ENCODE measurements at regions not wholly inside any gene's neighbourhood (a gene's known extent, or its start where the extent isn't known, plus 50 kb on each side); places are given as distances from the start of the nearest gene placed in this dataset.

DNA sequence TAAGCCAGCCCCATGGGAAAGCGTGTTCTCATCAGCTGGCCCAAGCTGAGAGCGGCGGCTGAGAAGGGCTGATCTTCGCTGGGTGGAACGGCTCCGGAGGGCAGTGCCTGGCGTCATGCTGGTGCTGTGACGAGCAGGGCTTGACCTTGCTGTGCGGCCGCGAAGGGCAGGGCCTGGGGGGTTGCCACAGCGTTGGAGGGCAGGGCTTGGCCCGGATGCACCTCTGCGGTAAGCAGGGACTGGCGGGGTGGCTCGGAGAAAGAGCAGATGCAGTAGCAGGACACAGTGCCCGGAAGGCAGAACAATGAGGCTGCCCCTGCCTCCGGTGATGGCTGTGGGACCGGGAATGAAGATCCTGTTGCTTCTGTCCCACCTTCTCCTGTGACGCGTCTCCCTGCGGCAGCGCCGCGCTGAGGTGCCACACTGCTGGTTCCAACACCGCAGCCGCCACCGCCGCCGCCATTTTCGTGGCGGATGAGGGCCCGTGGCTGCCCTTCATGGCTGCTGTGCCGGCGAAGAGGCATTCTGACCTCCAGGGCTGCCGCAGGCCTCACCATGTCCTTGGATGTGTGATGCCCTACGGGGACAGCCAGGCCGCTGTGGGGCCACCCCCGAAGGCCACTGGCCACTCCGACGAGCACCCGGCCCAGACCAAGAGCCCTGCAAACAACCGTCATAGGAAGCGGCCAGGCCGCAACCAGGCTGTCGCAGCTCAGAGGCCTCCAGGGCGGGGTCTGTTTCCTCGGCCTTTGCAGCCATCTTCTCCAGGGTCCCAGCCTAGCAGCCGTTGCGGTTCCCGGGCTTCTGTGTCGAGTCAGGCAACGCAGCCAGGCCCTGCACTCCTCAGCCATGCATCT is 890.5 kb upstream of the CTNND2 start:
- in situ Hi-C loops (cut with HindIII; ENCODE audit: low sequenced_read_pairs): no loop called here

GRCh38 chr5:12793373-12793772 is 889.1 kb upstream of the CTNND2 start:
- in situ Hi-C loops (cut with HindIII; ENCODE audit: low sequenced_read_pairs): no loop called here

- in situ Hi-C loops (cut with HindIII; ENCODE audit: low sequenced_read_pairs): no loop called here
Measured at GRCh38 chr5:12780536-12780935, 876.3 kb upstream of the CTNND2 start.

DNA sequence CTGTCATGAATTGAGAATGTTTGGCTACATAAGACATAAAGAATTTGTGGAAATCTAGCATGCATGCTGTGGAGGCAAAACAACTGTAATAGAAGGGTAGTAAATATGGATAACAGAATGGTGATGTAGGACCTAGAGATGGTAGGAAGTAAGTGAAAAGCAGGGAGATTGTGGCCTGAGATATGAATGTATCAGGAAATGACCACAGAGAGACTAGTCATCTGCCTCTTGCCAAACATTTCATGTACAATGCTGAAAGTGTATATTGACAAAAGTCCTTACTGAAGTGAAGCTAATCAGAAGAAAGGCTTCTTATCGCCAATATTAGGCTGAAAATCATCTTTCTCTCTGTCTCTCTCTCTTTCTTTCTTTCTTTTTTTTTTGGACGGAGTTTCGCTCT is 873.1 kb upstream of the CTNND2 start:
- in situ Hi-C loops (cut with HindIII; ENCODE audit: low sequenced_read_pairs): no loop called here

DNA sequence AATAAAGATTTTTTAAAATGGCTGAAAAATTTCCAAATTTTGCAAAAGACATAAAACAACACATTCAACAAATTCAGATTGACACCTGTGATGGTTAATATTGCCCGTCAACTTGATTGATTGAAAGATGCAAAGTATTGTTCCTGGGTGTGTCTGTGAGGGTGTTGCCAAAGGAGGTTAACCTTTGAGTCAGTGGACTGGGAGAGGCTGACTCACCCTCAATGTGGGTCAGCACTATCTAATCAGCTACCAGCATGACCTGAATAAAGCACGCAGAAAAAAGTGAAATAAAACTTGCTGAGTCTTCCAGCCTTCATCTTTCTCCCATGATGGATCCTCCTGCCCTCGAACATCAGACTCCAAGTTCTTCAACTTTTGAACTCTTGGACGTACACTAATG is 868.0 kb upstream of the CTNND2 start:
- in situ Hi-C loops (cut with HindIII; ENCODE audit: low sequenced_read_pairs): no loop called here

DNA sequence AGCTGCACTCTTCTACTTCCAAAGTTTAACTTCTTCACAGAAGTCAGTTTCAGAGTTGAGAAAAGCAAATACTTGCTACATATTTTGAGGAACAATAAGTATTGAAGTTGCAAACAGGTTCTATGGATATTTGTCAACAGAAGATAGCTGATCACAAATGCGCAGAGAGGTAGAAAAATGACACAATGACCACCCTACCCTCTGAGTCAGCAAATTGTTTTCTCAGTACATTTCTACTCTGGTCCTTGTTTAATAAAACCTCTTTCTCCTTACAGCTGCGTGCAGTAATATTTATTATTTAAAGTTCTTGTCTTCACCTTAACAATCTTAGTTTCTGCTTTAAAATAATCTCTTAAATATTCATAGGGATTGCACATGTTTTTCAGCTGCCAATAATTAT is 855.1 kb upstream of the CTNND2 start:
- in situ Hi-C loops (cut with HindIII; ENCODE audit: low sequenced_read_pairs): no loop called here

- in situ Hi-C loops (cut with HindIII; ENCODE audit: low sequenced_read_pairs): no loop called here
Measured at GRCh38 chr5:12757035-12757434, 852.8 kb upstream of the CTNND2 start.

DNA sequence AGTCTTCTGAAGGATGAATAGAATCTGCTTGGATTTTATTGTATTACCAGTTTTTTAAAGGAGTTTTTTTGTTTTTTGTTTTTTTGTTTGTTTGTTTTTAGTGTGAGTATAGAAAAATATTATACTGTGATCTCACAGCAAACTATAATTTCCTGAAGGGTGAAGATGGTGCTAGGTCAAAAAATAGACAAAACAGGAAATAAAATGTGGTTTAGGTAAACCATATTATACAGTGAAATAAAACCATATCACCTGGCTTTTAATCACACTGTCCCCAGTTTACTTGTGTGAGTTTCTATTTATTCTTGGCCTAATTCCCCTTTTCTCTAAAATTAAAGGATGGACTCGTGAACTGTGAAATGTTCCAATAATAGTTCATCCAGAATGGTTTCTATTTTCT is 841.3 kb upstream of the CTNND2 start:
- in situ Hi-C loops (cut with HindIII; ENCODE audit: low sequenced_read_pairs): no loop called here

DNA sequence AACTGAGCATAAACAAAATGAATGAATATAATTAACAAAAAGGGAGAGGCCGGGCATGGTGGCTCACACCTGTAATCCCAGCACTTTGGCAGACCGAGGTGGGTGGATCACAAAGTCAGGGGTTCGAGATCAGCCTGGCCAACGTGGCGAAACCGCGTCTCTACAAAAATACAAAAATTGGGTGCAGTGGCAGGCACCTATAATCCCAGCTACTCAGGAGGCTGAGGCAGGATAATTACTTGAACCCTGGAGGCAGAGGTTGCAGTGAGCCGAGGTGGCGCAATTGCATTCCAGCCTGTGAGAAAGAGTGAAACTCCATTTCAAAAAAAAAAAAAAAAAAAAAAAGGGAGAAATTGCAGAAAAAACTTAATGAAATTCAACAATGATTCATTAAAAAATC is 839.3 kb upstream of the CTNND2 start:
- in situ Hi-C loops (cut with HindIII; ENCODE audit: low sequenced_read_pairs): no loop called here

DNA sequence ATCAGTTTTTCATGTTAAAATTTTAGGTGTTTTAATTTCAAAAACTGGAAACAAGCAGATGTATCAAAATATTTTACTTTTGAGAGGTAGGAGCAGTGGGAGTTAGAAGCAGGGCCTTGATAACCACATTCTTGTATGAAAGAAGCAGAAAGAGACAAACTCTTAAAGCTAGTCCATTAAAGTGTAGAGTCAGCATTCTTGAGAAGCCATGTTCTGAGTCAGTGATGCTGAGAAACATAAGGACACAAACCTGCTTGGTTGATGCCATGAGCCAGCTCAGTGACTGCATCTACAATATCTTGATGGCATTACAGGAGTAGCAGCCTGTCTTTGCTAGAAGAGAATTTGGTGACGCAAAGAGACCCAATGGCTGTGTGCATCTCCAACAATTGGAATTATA is 826.1 kb upstream of the CTNND2 start:
- in situ Hi-C loops (cut with HindIII; ENCODE audit: low sequenced_read_pairs): no loop called here

DNA sequence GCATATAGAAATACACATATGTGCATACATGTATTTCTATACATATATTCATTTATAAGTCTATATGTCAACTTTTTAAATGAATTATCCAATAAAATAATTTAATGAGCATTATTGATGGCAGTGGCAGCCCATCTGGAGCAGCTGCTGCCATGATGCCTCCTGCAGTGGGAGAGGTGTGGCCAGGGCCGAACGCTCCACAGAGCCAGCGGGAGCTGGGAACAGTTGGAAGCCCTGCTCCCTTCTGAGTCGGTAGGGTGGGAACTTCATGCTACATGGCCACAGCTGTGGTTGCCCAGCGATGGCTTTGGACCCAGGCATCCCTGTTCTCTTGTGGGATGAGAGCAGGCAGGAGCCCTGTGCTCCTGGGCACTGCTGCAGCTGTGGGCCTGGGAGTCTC is 812.4 kb upstream of the CTNND2 start:
- in situ Hi-C loops (cut with HindIII; ENCODE audit: low sequenced_read_pairs): no loop called here

DNA sequence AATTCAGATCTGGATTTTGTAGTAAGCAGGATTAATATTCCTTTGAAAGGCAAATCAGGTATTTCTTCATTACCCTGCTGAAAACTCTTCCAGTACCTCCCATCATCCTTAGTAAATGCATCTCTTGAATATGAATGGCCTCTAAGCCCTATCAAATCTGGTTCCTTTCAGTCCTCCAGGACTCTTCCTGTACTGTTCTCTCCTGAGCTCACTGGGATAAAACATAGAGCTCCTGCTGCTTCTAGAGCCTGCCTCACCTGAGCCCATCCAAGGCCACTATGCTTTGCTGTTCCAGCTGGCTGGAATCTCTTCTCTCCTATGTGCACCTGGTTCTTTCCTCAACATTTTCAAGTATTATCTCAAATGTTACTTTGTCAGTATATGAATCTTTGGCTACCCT is 803.3 kb upstream of the CTNND2 start:
- in situ Hi-C loops (cut with HindIII; ENCODE audit: low sequenced_read_pairs): no loop called here

- in situ Hi-C loops (cut with HindIII; ENCODE audit: low sequenced_read_pairs): no loop called here
Measured at GRCh38 chr5:12704955-12705354, 800.7 kb upstream of the CTNND2 start.

DNA sequence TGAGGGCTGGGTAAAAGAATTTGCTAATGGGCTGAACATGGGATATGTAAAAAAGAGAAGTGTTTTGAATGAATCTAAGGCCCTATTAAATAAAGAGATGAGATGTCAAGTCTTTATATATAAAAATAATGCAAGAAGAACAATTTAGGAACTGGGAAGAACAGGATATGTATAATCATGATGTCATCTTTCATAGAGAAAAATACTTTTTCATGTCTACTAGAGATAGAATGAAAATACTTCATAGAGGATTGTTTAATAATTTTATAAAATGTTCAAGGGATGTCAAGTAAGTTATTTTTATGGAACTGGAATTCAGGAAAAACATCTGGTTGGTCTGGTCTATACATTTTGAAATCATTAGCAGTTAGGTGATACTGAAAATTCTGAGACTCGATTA is 799.0 kb upstream of the CTNND2 start:
- in situ Hi-C loops (cut with HindIII; ENCODE audit: low sequenced_read_pairs): no loop called here

GRCh38 chr5:12695651-12696050 is 791.4 kb upstream of the CTNND2 start:
- in situ Hi-C loops (cut with HindIII; ENCODE audit: low sequenced_read_pairs): no loop called here

GRCh38 chr5:12691330-12691729 is 787.1 kb upstream of the CTNND2 start:
- in situ Hi-C loops (cut with HindIII; ENCODE audit: low sequenced_read_pairs): no loop called here

DNA sequence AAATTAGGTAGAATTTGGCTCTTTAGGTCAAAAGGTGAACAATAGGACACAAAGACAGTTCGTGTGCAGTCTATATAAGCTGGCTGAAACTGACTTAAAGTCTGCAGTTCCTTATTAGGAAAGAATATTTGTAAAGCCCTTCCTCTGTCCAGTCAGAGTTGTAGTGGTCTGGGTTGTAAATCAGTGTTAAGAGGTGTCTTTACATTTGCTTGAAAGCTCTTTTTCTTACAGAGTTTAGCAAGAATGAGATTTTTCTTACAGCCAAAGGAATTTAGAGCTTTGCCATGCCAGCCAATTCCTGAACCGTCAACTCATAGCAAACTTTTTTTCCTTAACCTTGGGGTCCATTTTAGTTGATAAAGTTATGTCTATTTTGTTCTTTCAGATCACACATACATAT is 786.1 kb upstream of the CTNND2 start:
- in situ Hi-C loops (cut with HindIII; ENCODE audit: low sequenced_read_pairs): no loop called here

DNA sequence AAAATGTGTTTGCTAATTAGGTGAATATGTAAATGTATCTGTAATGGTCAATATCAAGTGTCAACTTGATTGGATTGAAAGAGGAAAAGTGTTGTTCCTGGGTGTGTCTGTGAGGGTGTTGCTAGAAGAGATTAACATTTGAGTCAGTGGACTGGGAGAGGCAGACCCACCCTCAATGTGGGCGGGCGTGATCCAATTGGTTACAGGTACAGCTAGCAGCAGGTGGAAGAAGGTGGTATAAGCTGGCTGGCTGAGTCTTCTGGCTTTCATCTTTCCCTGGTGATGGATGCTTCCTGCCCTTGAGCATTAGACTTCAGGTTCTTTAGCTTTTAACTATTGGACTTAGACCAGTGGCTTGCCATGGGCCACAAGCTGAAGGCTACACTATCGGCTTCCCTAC is 779.0 kb upstream of the CTNND2 start:
- in situ Hi-C loops (cut with HindIII; ENCODE audit: low sequenced_read_pairs): no loop called here

DNA sequence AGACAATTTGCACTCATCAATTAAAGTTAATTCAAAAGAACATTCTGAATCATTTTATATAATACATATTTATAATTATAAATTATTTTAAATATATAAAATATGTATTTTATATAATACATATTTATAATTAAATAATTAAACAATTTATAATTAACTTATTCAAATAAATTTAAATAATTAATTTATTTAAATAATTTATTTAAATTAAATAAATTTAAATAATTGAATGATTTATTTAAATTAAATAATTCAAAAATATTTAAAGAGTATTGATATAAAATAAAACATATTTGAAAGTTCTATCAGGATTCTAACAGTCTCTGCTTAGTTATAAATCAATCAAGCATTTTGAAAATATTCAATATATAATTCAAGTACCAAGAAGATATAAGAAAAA is 775.5 kb upstream of the CTNND2 start:
- in situ Hi-C loops (cut with HindIII; ENCODE audit: low sequenced_read_pairs): no loop called here

DNA sequence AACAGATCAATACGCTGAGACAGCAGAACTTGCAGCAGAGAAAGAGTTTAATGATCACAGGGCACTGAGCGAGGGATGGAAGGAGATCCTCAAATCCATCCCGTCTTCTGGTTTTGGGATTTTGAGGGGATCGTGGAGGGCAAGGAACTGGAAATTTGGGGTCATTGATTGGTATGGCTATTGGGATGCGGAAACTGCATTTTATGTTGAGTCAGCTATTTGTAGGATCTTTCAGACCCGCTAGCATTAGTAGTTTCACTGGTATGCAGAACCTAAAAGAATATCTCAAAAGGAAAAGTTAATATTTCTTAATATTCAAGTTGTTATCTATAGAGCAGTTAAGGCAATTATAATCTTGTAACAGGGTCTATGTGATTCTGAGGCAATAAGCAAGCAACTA is 771.7 kb upstream of the CTNND2 start:
- in situ Hi-C loops (cut with HindIII; ENCODE audit: low sequenced_read_pairs): no loop called here

- in situ Hi-C loops (cut with HindIII; ENCODE audit: low sequenced_read_pairs): no loop called here
Measured at GRCh38 chr5:12672141-12672540, 767.9 kb upstream of the CTNND2 start.

GRCh38 chr5:12669326-12669725 is 765.1 kb upstream of the CTNND2 start:
- in situ Hi-C loops (cut with HindIII; ENCODE audit: low sequenced_read_pairs): no loop called here

DNA sequence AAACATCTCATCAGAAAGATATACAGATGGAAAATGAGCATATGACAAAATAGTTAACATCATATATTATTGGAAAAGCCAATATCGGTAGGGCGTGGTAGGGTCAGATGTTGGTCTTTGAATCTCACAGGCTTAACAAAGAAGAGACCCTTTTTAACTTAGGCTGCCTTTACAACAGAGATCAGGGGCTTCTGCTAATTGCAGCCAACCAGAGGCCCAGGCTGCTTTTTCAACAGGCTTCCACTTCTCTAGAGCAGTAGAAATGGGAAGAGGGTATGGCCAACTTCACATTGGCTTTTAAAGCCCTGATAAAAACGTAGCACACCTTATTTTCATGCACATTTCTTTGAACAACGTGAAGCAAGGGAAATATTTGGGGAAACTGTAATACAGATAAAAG is 764.3 kb upstream of the CTNND2 start:
- in situ Hi-C loops (cut with HindIII; ENCODE audit: low sequenced_read_pairs): no loop called here
